ENCODE measurements at regions not wholly inside any gene's neighbourhood (a gene's known extent, or its start where the extent isn't known, plus 50 kb on each side); places are given as distances from the start of the nearest gene placed in this dataset.

- no peak for TF ChIP-seq EZH2 (IDR thresholded peaks at IDR 0.05)
- no peak for TF ChIP-seq FOXP2 (optimal IDR thresholded peaks at IDR 0.05; ENCODE audit: control extremely low read depth, extremely low read length, insufficient read depth)
- no peak for TF ChIP-seq POLR2AphosphoS5 (IDR thresholded peaks at IDR 0.05; ENCODE audit: borderline replicate concordance, low read depth, low read length)
Measured at GRCh38 chr3:28682121-28682520, 333.5 kb upstream of the AZI2 start.

All from SK-N-MC (cell line).